K562 (cell line): ENCODE measurements at regions not wholly inside any gene's neighbourhood (a gene's known extent, or its start where the extent isn't known, plus 50 kb on each side); places are given as distances from the start of the nearest gene placed in this dataset.

Experiments used
- ATAC-seq: fragments of 200-7000 bp; cut with Tn5 transposase; 3 replicates; pipeline ENCODE4 v1.9.1; 2020; ENCODE audit warnings: moderate library complexity
- BruUV-seq: library from RNA; stranded (reverse); fragments of 400-500 nt; replicated peaks from 2 replicates; lab custom pipeline; 2021; lab: Mats Ljungman, UMichigan
- CTCF ChIA-PET: fragments of 300-600 bp; formaldehyde crosslinking; extraction: SDS; loops from one replicate; lab custom pipeline; 2021; ENCODE audit warnings: low intra/inter-chr PET ratio; lab: Yijun Ruan, JAX
- POLR2A ChIA-PET: fragments of 300-600, 350-650 bp; sonication (Branson Sonifier 250); formaldehyde crosslinking; extraction: SDS; loops from one replicate; lab custom pipeline; 2021; ENCODE audit warnings: antibody characterized with exemption, inconsistent platforms; lab: Yijun Ruan, JAX
- DNase-seq, 4 experiments: peaks; one replicate each; pipeline versions ENCODE4 v3.0.0 to v3.0.0-alpha.2; 2011 to 2018; ENCODE audit warnings: low spot score in 3 of 4, mixed read lengths in 3 of 4; ENCODE audit errors: extremely low read depth in 1 of 4
- FAIRE-seq: peaks from 2 replicates; lab custom pipeline; 2011; peaks lifted over from hg19 to GRCh38; lab: Jason Lieb, UNC
- H2AFZ ChIP-seq: 2 replicates; pipeline ENCODE4 v1.6.0; 2011; ENCODE audit warnings: low read depth, low read length, control low read depth, inconsistent platforms
- H3K27ac ChIP-seq: fragments of 200-600 bp; 3 replicates; pipeline ENCODE4 v1.8.0; 2011; ENCODE audit warnings: low read depth, mild to moderate bottlenecking, control low read depth, inconsistent platforms, low read length, moderate library complexity, mixed read lengths; ENCODE audit errors: extremely low read depth
- H3K27me3 ChIP-seq, 2 experiments: fragments of 300-600 bp in 1 of 2; 2 replicates in 1 of 2; 3 replicates in 1 of 2; pipeline versions ENCODE4 v1.6.0 to v1.8.0; 2011; ENCODE audit warnings: inconsistent platforms in 2 of 2, low read length in 2 of 2, mild to moderate bottlenecking in 1 of 2, mixed read lengths in 1 of 2, moderate library complexity in 1 of 2; ENCODE audit not compliant: control insufficient read depth in 2 of 2, insufficient read depth in 2 of 2
- H3K36me3 ChIP-seq: fragments of 300-600 bp; 3 replicates; pipeline ENCODE4 v1.8.0; 2011; ENCODE audit warnings: mild to moderate bottlenecking, low read length, inconsistent platforms; ENCODE audit not compliant: control insufficient read depth, insufficient read depth
- H3K4me1 ChIP-seq, 2 experiments: fragments of 200-600 bp in 1 of 2; replicated peaks in 1 of 2; 2 replicates in 1 of 2; 3 replicates in 1 of 2; pipeline versions ENCODE4 v1.5.1 to v1.8.0; 2011; ENCODE audit warnings: inconsistent platforms in 2 of 2, low read length in 2 of 2, mild to moderate bottlenecking in 1 of 2, mixed read lengths in 1 of 2, moderate library complexity in 1 of 2; ENCODE audit not compliant: control insufficient read depth in 2 of 2, insufficient read depth in 2 of 2
- H3K4me2 ChIP-seq: 2 replicates; pipeline ENCODE4 v1.6.1; 2011; ENCODE audit warnings: low read length, control low read depth, inconsistent platforms, mixed read lengths; ENCODE audit not compliant: insufficient read depth
- H3K4me3 ChIP-seq: fragments of 200-600 bp; sonication (generic), shearing (Covaris generic); 2 replicates; pipeline ENCODE4 v1.5.1; 2016; ENCODE audit warnings: control low read depth, inconsistent platforms
- H3K79me2 ChIP-seq: fragments of 200-600 bp; 3 replicates; pipeline ENCODE4 v1.8.0; 2011; ENCODE audit warnings: low read length, inconsistent platforms; ENCODE audit not compliant: control insufficient read depth, insufficient read depth
- H3K9ac ChIP-seq, 2 experiments: 2 replicates each; pipeline versions ENCODE4 v1.6.0 to v1.6.1; 2011; ENCODE audit warnings: low read depth in 2 of 2, low read length in 2 of 2, control low read depth in 1 of 2, inconsistent platforms in 1 of 2, mild to moderate bottlenecking in 1 of 2, mixed read lengths in 1 of 2; ENCODE audit not compliant: insufficient read depth in 1 of 2
- H3K9me1 ChIP-seq: one replicate; pipeline ENCODE4 v1.6.0; 2011; ENCODE audit warnings: inconsistent platforms, mild to moderate bottlenecking, low read length, moderate library complexity; ENCODE audit not compliant: control insufficient read depth, insufficient read depth
- H3K9me3 ChIP-seq: replicated peaks from 2 replicates; pipeline ENCODE4 v1.5.1; 2011; ENCODE audit warnings: low read depth, low read length, inconsistent platforms; ENCODE audit not compliant: control insufficient read depth, insufficient read depth
- H4K20me1 ChIP-seq: replicated peaks from 2 replicates; pipeline ENCODE4 v1.6.1; 2011; ENCODE audit warnings: low read length, inconsistent platforms, mixed read lengths; ENCODE audit not compliant: control insufficient read depth, insufficient read depth
- CEBPZ ChIP-seq: fragments of 150-350 bp; IDR thresholded peaks from 2 replicates; pipeline ENCODE4 v1.6.1; 2014; ENCODE audit warnings: low read depth, mild to moderate bottlenecking, low read length, borderline replicate concordance
- KDM2B ChIP-seq: fragments of 250-450 bp; sonication (Bioruptor Pico); IDR thresholded peaks from 2 replicates; pipeline ENCODE4 v1.8.0; 2021; ENCODE audit warnings: mild to moderate bottlenecking, moderate library complexity
- MCM3 ChIP-seq: fragments of 450-650 bp; IDR thresholded peaks from 2 replicates; pipeline ENCODE4 v1.6.1; 2016
- PRPF4 ChIP-seq: fragments of 200-400 bp; formaldehyde crosslinking; IDR thresholded peaks from one replicate; pipeline ENCODE4 v1.6.1; 2017; ENCODE audit warnings: low read length, low read depth, mild to moderate bottlenecking; ENCODE audit not compliant: insufficient read depth, poor library complexity, severe bottlenecking
- TAF1 ChIP-seq: IDR thresholded peaks from 2 replicates; pipeline ENCODE4 v1.6.1; 2011; ENCODE audit warnings: mild to moderate bottlenecking, low read length, moderate library complexity; ENCODE audit not compliant: insufficient read depth, control insufficient read depth, severe bottlenecking; ENCODE audit errors: extremely low read depth
- ZBTB33 ChIP-seq: sonication (generic); formaldehyde crosslinking; IDR thresholded peaks from 2 replicates; pipeline ENCODE4 v1.8.1; 2023; ENCODE audit warnings: mild to moderate bottlenecking, missing genetic modification reagents
- ZNF146 ChIP-seq: IDR thresholded peaks from one replicate; pipeline ENCODE4 v1.6.1; 2018; ENCODE audit warnings: missing compliant biosample characterization; ENCODE audit not compliant: unreplicated experiment
- WGBS: fragments of 100-300 bp; shearing (Covaris generic); methylation state at CpG from one replicate; pipeline ENCODE4 v1.1.6; 2016; ENCODE audit warnings: low coverage, mixed read lengths; ENCODE audit not compliant: insufficient coverage; ENCODE audit errors: missing lambda C conversion rate; 5-methylcytosine and 5-hydroxymethylcytosine counted together
- in situ Hi-C: fragments of 300-500 bp; cut with MboI; formaldehyde crosslinking; loops from 4 replicates; pipeline ENCODE4 v1.15.0; 2018; ENCODE audit warnings: inconsistent platforms, mixed read lengths
- intact Hi-C: fragments of 100-400 bp; cut with micrococcal nuclease; formaldehyde crosslinking; loops from 2 replicates; pipeline ENCODE4 v1.14.2; 2022
- TF ChIP-seq, protein P1 (sequence below): fragments of 450-650 bp; IDR thresholded peaks from 2 replicates; pipeline ENCODE4 v1.6.1; 2016; ENCODE audit warnings: mild to moderate bottlenecking
- TF ChIP-seq, protein P2 (sequence below): IDR thresholded peaks from 3 replicates; pipeline ENCODE4 v1.6.1; 2011; ENCODE audit warnings: borderline replicate concordance, mild to moderate bottlenecking, moderate library complexity; ENCODE audit not compliant: insufficient read length; ENCODE audit errors: extremely low read depth

DNA sequence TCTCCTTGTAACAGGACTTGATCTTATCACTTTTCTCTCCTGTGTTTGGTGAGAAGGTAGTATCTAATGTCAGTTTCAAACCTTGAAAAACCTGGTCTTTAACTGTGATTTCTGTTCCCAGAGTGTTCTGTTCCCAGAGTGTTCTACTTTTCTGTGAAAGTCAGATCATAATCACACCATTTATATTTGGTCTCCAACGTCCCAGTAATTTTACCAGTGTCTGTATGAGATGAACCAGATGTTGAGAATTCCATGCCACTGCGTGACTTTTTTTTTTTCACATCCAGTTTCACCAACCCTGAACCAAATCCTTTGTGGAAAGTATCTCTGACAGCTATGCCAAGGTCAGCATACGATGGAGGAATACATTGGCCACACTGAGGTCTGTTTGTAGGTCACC lies 365.2 kb downstream of the USP25 start:
- no peaks in the 10 kb centered on the region for H3K27me3 ChIP-seq
- no peak for DNase-seq
- CTCF ChIA-PET = no interaction called here
- no peak overlapping the region for H3K27ac ChIP-seq
- H2AFZ ChIP-seq = no peak overlapping the region
- no peaks in the 10 kb centered on the region for H3K4me1 ChIP-seq
- no peak for FAIRE-seq
- H3K4me3 ChIP-seq = no peak overlapping the region
- no TSS peak for BruUV-seq
- H3K36me3 ChIP-seq = no peaks in the 10 kb centered on the region
- H3K9me1 ChIP-seq = no peaks in the 10 kb centered on the region
- no peaks in the 10 kb centered on the region for H4K20me1 ChIP-seq
- no peak overlapping the region for H3K4me2 ChIP-seq
- no peaks in the 10 kb centered on the region for H3K79me2 ChIP-seq
- no peaks in the 10 kb centered on the region for H3K9me3 ChIP-seq
- H3K9ac ChIP-seq = no peak overlapping the region
- no peak for ATAC-seq
- intact Hi-C loops = no loop called here
- 0% methylated on average over 3 of the region's 3 CpGs for WGBS
- in situ Hi-C loops = no loop called here
- POLR2A ChIA-PET = no interaction called here
- TF ChIP-seq, protein P1, sequence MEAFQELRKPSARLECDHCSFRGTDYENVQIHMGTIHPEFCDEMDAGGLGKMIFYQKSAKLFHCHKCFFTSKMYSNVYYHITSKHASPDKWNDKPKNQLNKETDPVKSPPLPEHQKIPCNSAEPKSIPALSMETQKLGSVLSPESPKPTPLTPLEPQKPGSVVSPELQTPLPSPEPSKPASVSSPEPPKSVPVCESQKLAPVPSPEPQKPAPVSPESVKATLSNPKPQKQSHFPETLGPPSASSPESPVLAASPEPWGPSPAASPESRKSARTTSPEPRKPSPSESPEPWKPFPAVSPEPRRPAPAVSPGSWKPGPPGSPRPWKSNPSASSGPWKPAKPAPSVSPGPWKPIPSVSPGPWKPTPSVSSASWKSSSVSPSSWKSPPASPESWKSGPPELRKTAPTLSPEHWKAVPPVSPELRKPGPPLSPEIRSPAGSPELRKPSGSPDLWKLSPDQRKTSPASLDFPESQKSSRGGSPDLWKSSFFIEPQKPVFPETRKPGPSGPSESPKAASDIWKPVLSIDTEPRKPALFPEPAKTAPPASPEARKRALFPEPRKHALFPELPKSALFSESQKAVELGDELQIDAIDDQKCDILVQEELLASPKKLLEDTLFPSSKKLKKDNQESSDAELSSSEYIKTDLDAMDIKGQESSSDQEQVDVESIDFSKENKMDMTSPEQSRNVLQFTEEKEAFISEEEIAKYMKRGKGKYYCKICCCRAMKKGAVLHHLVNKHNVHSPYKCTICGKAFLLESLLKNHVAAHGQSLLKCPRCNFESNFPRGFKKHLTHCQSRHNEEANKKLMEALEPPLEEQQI = no peak
- TF ChIP-seq PRPF4 (no peak), TAF1 (no peak), KDM2B (CRISPR knock-in tag) (no peak), ZNF146 (CRISPR knock-in tag) (no peak), MCM3 (no peak), CEBPZ (no peak), ZBTB33 (CRISPR knock-in tag) (no peak)
- TF ChIP-seq, protein P2, sequence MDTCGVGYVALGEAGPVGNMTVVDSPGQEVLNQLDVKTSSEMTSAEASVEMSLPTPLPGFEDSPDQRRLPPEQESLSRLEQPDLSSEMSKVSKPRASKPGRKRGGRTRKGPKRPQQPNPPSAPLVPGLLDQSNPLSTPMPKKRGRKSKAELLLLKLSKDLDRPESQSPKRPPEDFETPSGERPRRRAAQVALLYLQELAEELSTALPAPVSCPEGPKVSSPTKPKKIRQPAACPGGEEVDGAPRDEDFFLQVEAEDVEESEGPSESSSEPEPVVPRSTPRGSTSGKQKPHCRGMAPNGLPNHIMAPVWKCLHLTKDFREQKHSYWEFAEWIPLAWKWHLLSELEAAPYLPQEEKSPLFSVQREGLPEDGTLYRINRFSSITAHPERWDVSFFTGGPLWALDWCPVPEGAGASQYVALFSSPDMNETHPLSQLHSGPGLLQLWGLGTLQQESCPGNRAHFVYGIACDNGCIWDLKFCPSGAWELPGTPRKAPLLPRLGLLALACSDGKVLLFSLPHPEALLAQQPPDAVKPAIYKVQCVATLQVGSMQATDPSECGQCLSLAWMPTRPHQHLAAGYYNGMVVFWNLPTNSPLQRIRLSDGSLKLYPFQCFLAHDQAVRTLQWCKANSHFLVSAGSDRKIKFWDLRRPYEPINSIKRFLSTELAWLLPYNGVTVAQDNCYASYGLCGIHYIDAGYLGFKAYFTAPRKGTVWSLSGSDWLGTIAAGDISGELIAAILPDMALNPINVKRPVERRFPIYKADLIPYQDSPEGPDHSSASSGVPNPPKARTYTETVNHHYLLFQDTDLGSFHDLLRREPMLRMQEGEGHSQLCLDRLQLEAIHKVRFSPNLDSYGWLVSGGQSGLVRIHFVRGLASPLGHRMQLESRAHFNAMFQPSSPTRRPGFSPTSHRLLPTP = no peak
